Panc1 (cell line): ENCODE measurements at regions not wholly inside any gene's neighbourhood (a gene's known extent, or its start where the extent isn't known, plus 50 kb on each side); places are given as distances from the start of the nearest gene placed in this dataset.

ENCODE experiments used
- ATAC-seq: fragments of 200-7000 bp; cut with Tn5 transposase; 2 replicates; pipeline ENCODE4 v1.9.1; 2020; ENCODE audit warnings: mild to moderate bottlenecking, moderate library complexity
- BruUV-seq: library from RNA; stranded (reverse); fragments of 400-500 nt; replicated peaks from 2 replicates; lab custom pipeline; 2021; lab: Mats Ljungman, UMichigan
- CTCF ChIA-PET: fragments of 300-600 bp; sonication (Branson Sonifier 250); formaldehyde crosslinking; loops from one replicate; lab custom pipeline; 2022; ENCODE audit warnings: antibody characterized with exemption; lab: Charles Lee
- POLR2A ChIA-PET: fragments of 300-600 bp; sonication (Branson Sonifier 250); formaldehyde crosslinking; loops from one replicate; lab custom pipeline; 2022; ENCODE audit warnings: antibody characterized with exemption; lab: Charles Lee
- DNase-seq: peaks from one replicate; pipeline ENCODE4 v3.0.0-alpha.2; 2010; ENCODE audit warnings: low read depth, low spot score
- H3K27ac ChIP-seq: 2 replicates; pipeline ENCODE4 v1.5.1; 2011; ENCODE audit warnings: mild to moderate bottlenecking, low read length, inconsistent platforms
- H3K27me3 ChIP-seq: fragments of 200-500 bp; sonication (Bioruptor generic); 2 replicates; pipeline ENCODE4 v1.6.0; 2014; ENCODE audit warnings: low read length, inconsistent platforms; ENCODE audit not compliant: control insufficient read depth, insufficient read depth
- H3K36me3 ChIP-seq: fragments of 200-500 bp; sonication (Bioruptor generic); 2 replicates; pipeline ENCODE4 v1.5.1; 2014; ENCODE audit warnings: inconsistent platforms, mild to moderate bottlenecking, low read length, moderate library complexity; ENCODE audit not compliant: control insufficient read depth, insufficient read depth
- H3K4me1 ChIP-seq: 2 replicates; pipeline ENCODE4 v1.5.1; 2011; ENCODE audit warnings: inconsistent platforms, mild to moderate bottlenecking, low read length, moderate library complexity; ENCODE audit not compliant: control insufficient read depth, insufficient read depth
- H3K4me3 ChIP-seq, 2 experiments: 2 replicates each; pipeline ENCODE4 v1.5.1; 2011 to 2012; ENCODE audit warnings: low read depth in 2 of 2, low read length in 2 of 2, mild to moderate bottlenecking in 2 of 2, inconsistent platforms in 1 of 2, moderate library complexity in 1 of 2
- H3K9me3 ChIP-seq: fragments of 200-500 bp; sonication (Bioruptor generic); 2 replicates; pipeline ENCODE4 v1.5.1; 2014; ENCODE audit warnings: low read depth, mild to moderate bottlenecking, inconsistent platforms, low read length, moderate library complexity; ENCODE audit not compliant: control insufficient read depth, insufficient read depth
- CTCF ChIP-seq: fragments of 450-650 bp; IDR thresholded peaks from 2 replicates; pipeline ENCODE4 v1.5.1; 2017; ENCODE audit warnings: mild to moderate bottlenecking
- POLR2AphosphoS5 ChIP-seq: IDR thresholded peaks from 2 replicates; pipeline ENCODE4 v1.6.1; 2012; ENCODE audit warnings: mild to moderate bottlenecking, low read depth, low read length, moderate library complexity
- SIN3A ChIP-seq: IDR thresholded peaks from 2 replicates; pipeline ENCODE4 v1.6.1; 2012; ENCODE audit warnings: low read depth, mild to moderate bottlenecking, low read length, moderate library complexity, borderline replicate concordance; ENCODE audit not compliant: insufficient read depth
- TCF7L2 ChIP-seq: IDR thresholded peaks from 2 replicates; pipeline ENCODE4 v1.6.1; 2011; ENCODE audit warnings: mild to moderate bottlenecking, low read depth, low read length, inconsistent platforms
- in situ Hi-C: cut with HindIII; loops from 2 replicates; pipeline ENCODE4 v1.10.0; 2016; ENCODE audit warnings: low sequenced_read_pairs, low pct_unique_long_range_greater_than_20kb
- intact Hi-C: fragments of 100-400 bp; cut with micrococcal nuclease; formaldehyde crosslinking; loops from one replicate; pipeline ENCODE4 v1.10.0; 2022; ENCODE audit not compliant: unreplicated experiment
- TF ChIP-seq, protein P1 (sequence below), 2 experiments: IDR thresholded peaks; 2 replicates each; pipeline ENCODE4 v1.6.1; 2011 to 2012; ENCODE audit warnings: low read depth in 2 of 2, control low read depth in 1 of 2, low read length in 1 of 2, mild to moderate bottlenecking in 1 of 2, moderate library complexity in 1 of 2; ENCODE audit not compliant: insufficient read depth in 1 of 2

DNA sequence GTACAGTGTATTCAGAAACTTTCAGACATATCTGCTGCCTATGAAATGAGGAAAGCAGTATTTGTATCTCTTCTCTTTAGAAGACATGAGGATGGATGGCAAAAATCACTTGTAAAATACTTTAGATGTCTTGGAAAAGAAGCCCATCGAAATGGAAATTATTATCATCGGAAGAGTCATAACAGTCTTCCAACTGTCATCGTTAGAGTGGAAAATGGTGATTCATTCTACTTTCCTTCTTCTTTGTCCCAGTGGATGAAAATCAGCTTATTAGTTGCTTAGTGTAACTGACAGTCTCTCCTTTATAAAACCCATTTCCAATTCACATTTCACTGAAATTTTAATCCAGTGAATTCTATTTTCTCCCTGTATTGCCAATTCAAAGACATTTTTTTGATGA is 1323.7 kb upstream of the PIK3C3 start:
- Histone ChIP-seq H3K27ac (no peak overlapping the region), H3K36me3 (no peaks in the 10 kb centered on the region), H3K4me1 (no peaks in the 10 kb centered on the region), H3K4me3 (no peak overlapping the region), H3K27me3 (no peaks in the 10 kb centered on the region), H3K9me3 (no peaks in the 10 kb centered on the region)
- CTCF ChIA-PET = no interaction called here
- in situ Hi-C loops = no loop called here
- intact Hi-C loops = no loop called here
- TF ChIP-seq SIN3A (no peak), TCF7L2 (no peak), POLR2AphosphoS5 (no peak), CTCF (no peak)
- TF ChIP-seq, protein P1, sequence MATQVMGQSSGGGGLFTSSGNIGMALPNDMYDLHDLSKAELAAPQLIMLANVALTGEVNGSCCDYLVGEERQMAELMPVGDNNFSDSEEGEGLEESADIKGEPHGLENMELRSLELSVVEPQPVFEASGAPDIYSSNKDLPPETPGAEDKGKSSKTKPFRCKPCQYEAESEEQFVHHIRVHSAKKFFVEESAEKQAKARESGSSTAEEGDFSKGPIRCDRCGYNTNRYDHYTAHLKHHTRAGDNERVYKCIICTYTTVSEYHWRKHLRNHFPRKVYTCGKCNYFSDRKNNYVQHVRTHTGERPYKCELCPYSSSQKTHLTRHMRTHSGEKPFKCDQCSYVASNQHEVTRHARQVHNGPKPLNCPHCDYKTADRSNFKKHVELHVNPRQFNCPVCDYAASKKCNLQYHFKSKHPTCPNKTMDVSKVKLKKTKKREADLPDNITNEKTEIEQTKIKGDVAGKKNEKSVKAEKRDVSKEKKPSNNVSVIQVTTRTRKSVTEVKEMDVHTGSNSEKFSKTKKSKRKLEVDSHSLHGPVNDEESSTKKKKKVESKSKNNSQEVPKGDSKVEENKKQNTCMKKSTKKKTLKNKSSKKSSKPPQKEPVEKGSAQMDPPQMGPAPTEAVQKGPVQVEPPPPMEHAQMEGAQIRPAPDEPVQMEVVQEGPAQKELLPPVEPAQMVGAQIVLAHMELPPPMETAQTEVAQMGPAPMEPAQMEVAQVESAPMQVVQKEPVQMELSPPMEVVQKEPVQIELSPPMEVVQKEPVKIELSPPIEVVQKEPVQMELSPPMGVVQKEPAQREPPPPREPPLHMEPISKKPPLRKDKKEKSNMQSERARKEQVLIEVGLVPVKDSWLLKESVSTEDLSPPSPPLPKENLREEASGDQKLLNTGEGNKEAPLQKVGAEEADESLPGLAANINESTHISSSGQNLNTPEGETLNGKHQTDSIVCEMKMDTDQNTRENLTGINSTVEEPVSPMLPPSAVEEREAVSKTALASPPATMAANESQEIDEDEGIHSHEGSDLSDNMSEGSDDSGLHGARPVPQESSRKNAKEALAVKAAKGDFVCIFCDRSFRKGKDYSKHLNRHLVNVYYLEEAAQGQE (IDR thresholded peaks at IDR 0.05; ENCODE audit: insufficient read depth in 1 of 2, low read depth in 2 of 2, low read length in 1 of 2) = no peak
- ATAC-seq (no peak), DNase-seq (no peak)
- POLR2A ChIA-PET = no interaction called here
- BruUV-seq = no TSS peak

GRCh38 chr18:40630496-40630895 is 1324.5 kb upstream of the PIK3C3 start:
- intact Hi-C loops = no loop called here
- TF ChIP-seq CTCF (no peak), SIN3A (no peak), POLR2AphosphoS5 (no peak), TCF7L2 (no peak)
- TF ChIP-seq, protein P1 (IDR thresholded peaks at IDR 0.05; ENCODE audit: insufficient read depth in 1 of 2, low read depth in 2 of 2, low read length in 1 of 2) = no peak
- no peaks in the 10 kb centered on the region for H3K36me3 ChIP-seq
- in situ Hi-C loops = no loop called here
- H3K27me3 ChIP-seq = no peaks in the 10 kb centered on the region
- H3K4me1 ChIP-seq = no peaks in the 10 kb centered on the region
- no peak overlapping the region for H3K27ac ChIP-seq
- POLR2A ChIA-PET = no interaction called here
- H3K4me3 ChIP-seq = no peak overlapping the region
- DNase-seq (no peak), ATAC-seq (no peak)
- no peaks in the 10 kb centered on the region for H3K9me3 ChIP-seq
- no TSS peak for BruUV-seq
- CTCF ChIA-PET = no interaction called here
